HUES64 (cell line): ENCODE measurements at regions not wholly inside any gene's neighbourhood (a gene's known extent, or its start where the extent isn't known, plus 50 kb on each side); places are given as distances from the start of the nearest gene placed in this dataset.

ENCODE experiments used
- H3K27ac ChIP-seq: 2 replicates; pipeline ENCODE4 v1.7.0; 2013; ENCODE audit warnings: low read depth, low read length, inconsistent platforms
- H3K27me3 ChIP-seq: 2 replicates; pipeline ENCODE4 v1.6.1; 2013; ENCODE audit warnings: mild to moderate bottlenecking, low read length; ENCODE audit not compliant: insufficient read depth
- H3K36me3 ChIP-seq: 2 replicates; pipeline ENCODE4 v1.6.1; 2013; ENCODE audit warnings: mild to moderate bottlenecking, low read length; ENCODE audit not compliant: insufficient read depth
- H3K4me1 ChIP-seq: 2 replicates; pipeline ENCODE4 v1.6.1; 2013; ENCODE audit warnings: mild to moderate bottlenecking, low read length, moderate library complexity; ENCODE audit not compliant: insufficient read depth
- H3K4me3 ChIP-seq: 2 replicates; pipeline ENCODE4 v1.5.1; 2013; ENCODE audit warnings: mild to moderate bottlenecking, low read length, moderate library complexity
- H3K9ac ChIP-seq: 2 replicates; pipeline ENCODE4 v1.6.1; 2013; ENCODE audit warnings: mild to moderate bottlenecking, low read depth, low read length
- H3K9me3 ChIP-seq: 2 replicates; pipeline ENCODE4 v1.6.1; 2013; ENCODE audit warnings: low read depth, low read length; ENCODE audit not compliant: insufficient read depth
- WGBS: fragments of 150-250, 120-280 bp; methylation state at CpG from one replicate; pipeline ENCODE4 v1.1.7; 2013; ENCODE audit warnings: missing lambda C conversion rate; 5-methylcytosine and 5-hydroxymethylcytosine counted together

DNA sequence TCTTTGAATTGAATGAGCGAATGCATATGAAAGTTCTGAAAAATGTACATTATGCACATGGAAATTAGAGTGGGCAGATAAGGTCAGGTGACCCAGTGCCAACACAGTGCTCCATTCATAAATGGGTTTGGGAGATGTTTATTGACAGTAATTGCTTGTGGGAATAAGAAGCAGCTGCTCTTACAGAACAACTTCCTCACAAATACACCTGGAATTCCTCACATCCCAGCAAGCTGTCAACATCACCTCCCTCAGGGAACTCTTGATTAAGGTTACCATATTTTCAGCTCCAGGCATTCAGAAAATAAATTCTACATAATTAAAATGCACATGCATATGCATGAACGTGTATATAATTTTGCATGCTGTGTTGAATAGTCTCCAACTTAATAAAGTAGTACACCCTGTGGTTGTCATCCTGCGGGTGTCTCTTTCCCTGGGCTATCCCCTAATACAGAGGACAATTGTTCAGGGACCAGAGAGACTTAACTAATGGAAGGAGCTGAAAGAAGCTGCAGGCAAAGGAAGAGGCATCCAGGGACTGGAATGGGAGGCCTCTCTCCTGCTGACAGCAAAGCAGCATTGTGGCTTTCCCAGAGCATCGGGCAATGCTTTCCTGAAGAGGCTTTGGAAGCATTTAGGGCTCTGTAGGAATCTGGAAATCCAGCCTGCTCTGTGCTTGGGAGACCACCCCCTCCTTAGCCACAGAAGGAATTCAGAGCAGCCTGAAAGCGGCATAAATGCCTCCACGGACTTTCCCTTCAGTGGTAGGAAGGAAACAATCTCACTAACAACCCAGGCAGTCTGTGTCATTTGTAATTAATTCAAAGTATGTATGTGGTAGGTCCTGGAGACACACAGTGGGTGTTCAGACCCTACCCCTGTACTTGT is 55.2 kb upstream of the GNG12 start:
- Histone ChIP-seq H3K4me1 (peaks cover 35% of the 10 kb centered on the region), H3K9ac (no peak overlapping the region), H3K36me3 (no peaks in the 10 kb centered on the region), H3K27ac (peak overlapping the region; percentile 9; the same call in 1 of the 2 replicates), H3K4me3 (no peak overlapping the region), H3K27me3 (no peaks in the 10 kb centered on the region), H3K9me3 (no peaks in the 10 kb centered on the region)
- WGBS, result 54% methylated on average over 5 of the region's 6 CpGs

DNA sequence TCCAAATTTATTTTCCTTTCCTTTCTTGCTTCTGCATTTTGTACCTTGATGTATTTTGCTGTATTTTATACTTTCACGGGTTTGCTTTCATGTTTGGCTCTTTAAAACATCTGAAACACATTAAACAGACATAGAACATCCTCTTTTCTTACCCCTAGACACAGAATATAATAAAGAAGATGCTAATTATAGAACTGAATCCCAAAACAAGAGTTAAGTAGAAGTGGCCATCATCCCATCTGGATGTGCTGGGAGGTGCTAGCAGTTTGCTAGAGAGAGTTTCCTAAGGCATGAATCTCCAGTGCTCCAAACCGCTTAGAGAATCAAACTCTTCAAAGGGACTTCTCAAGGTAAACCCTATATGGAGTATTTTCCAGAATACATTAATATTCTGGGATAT is 53.9 kb upstream of the GNG12 start:
- Histone ChIP-seq H3K27ac (no peak overlapping the region), H3K4me1 (peaks cover 24% of the 10 kb centered on the region), H3K36me3 (no peaks in the 10 kb centered on the region), H3K27me3 (no peaks in the 10 kb centered on the region), H3K4me3 (no peak overlapping the region), H3K9ac (no peak overlapping the region), H3K9me3 (no peaks in the 10 kb centered on the region)
- 80% methylated on average over 1 of the region's 2 CpGs for WGBS

GRCh38 chr1:67886076-67886475 is 52.8 kb upstream of the GNG12 start:
- Histone ChIP-seq H3K27me3 (no peaks in the 10 kb centered on the region), H3K4me3 (no peak overlapping the region), H3K4me1 (peaks cover 24% of the 10 kb centered on the region), H3K36me3 (no peaks in the 10 kb centered on the region), H3K27ac (no peak overlapping the region), H3K9me3 (no peaks in the 10 kb centered on the region), H3K9ac (no peak overlapping the region)
- 98% methylated on average over 2 of the region's 2 CpGs for WGBS

GRCh38 chr1:67883069-67883468 is 49.8 kb upstream of the GNG12 start:
- 96% methylated on average over 2 of the region's 2 CpGs for WGBS
- Histone ChIP-seq H3K9ac (no peak overlapping the region), H3K27me3 (no peaks in the 10 kb centered on the region), H3K36me3 (no peaks in the 10 kb centered on the region), H3K27ac (no peak overlapping the region), H3K4me1 (peaks cover 3% of the 10 kb centered on the region; the same call in 1 of the 2 replicates), H3K9me3 (no peaks in the 10 kb centered on the region), H3K4me3 (no peak overlapping the region)
